ENCODE measurements at regions not wholly inside any gene's neighbourhood (a gene's known extent, or its start where the extent isn't known, plus 50 kb on each side); places are given as distances from the start of the nearest gene placed in this dataset.
"Not testable (repeated sequence)": the region's sequence is repeated elsewhere in the genome, so short reads cannot be mapped to it uniquely, and the experiment has no call there.

DNA sequence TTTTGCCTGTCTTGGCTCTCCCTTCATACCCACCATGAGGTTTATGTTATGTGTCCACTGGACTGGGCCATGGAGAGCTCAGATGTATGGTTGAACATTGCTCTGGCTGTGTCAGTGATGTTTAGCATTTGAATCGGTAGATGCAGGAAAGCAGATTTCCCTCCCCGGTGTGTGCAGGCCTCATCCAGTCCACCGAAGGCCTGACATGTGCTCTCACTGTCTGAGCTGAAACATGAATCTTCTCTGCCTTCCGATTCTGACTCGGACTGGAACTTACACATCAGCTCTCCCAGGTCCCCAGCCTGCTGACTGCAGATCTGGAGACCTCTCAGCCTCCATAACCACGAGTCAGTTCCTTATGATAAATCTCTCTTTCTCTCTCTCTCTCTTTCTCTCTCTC lies 72.4 kb upstream of the SLC66A3 start:
- FAIRE-seq (no peak), DNase-seq (ENCODE audit: insufficient read length, low spot score) (no peak)
- no peak for TF ChIP-seq TAF1 (IDR thresholded peaks at IDR 0.05; ENCODE audit: low read depth, low read length)
- no peak for TF ChIP-seq SPI1 (IDR thresholded peaks at IDR 0.05; ENCODE audit: low read depth, low read length)
- no peak for TF ChIP-seq POU2F2 (IDR thresholded peaks at IDR 0.05; ENCODE audit: low read depth, low read length)
- TF ChIP-seq PAX5 (IDR thresholded peaks at IDR 0.05; ENCODE audit: insufficient read depth, low read length, severe bottlenecking): no peak
- no peak for TF ChIP-seq POLR2A (IDR thresholded peaks at IDR 0.05; ENCODE audit: low read depth, low read length)
- TF ChIP-seq POLR2AphosphoS5 (IDR thresholded peaks at IDR 0.05; ENCODE audit: low read depth, low read length): no peak

DNA sequence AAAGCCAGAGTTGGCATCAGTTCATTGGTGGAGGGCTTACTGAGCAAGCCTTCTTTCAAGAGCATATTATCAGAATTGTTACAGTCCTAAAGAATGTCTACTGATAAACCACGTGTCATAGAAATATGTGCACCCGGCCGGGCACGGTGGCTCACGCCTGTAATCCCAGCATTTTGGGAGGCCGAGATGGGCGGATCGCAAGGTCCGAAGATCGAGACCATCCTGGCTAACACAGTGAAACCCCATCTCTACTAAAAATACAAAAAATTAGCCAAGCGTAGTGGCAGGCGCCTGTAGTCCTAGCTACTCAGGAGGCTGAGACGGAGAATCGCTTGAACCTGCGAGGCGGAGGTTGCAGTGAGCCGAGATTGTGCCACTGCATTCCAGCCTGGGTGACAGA lies 66.4 kb upstream of the SLC66A3 start:
- not testable (repeated sequence) for FAIRE-seq

DNA sequence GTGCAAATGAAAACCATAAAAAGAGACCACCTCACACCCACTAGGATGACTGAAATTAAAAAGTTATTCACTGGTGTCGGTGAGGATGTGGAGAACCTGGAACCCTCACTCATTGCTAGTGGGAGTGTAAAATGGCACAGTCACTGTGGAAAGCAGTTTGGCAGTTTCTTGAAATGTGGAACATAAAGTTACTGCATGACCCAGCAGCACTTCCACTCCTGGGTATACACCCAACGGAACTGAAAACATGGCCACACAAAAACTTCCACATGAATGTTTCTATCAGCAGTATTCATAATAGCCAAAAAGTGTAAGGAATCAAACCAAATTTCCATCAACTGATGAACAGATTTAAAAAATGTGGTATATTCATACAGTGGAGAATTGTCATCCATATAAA lies 65.1 kb upstream of the SLC66A3 start:
- TF ChIP-seq POLR2A (IDR thresholded peaks at IDR 0.05; ENCODE audit: low read depth, low read length): no peak
- TF ChIP-seq POU2F2 (IDR thresholded peaks at IDR 0.05; ENCODE audit: low read depth, low read length): no peak
- no peak for TF ChIP-seq SPI1 (IDR thresholded peaks at IDR 0.05; ENCODE audit: low read depth, low read length)
- no peak for TF ChIP-seq PAX5 (IDR thresholded peaks at IDR 0.05; ENCODE audit: insufficient read depth, low read length, severe bottlenecking)
- TF ChIP-seq POLR2AphosphoS5 (IDR thresholded peaks at IDR 0.05; ENCODE audit: low read depth, low read length): no peak
- TF ChIP-seq TAF1 (IDR thresholded peaks at IDR 0.05; ENCODE audit: low read depth, low read length): no peak
- DNase-seq (ENCODE audit: insufficient read length, low spot score) (no peak), FAIRE-seq (no peak)

More for the DNA sequence above, 66.4 kb upstream of the SLC66A3 start:
- not testable (repeated sequence) for DNase-seq (ENCODE audit: insufficient read length, low spot score)

DNA sequence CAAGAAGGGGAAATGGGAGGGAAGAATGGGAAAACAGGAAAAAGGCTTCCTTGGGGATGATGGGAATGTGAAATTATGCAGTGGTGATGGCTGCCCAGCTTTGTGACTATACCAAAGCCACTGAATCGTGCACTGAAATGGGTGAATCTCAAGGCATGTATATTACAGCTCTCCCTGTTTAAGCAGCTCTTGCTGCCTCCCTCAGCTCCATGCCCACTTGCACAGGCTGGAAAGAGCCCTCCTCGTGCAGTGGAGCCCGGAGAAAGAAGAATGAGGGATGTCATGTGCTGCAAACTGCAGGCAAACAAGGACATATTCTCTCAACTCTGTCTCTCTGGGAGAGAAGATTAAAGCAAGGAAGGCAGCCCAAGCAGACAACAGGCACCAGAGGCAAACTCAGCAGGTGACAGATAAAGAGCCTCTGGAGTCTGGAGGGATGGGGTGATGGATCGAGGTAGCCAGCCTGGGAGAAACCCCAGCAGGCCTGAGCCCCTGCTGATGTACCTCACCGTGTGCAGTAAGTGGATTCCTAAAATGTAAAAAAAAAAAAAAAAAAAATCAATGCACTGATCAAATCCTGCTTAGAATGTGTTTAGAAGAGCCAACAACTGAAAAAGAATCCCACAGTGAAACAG lies 62.4 kb upstream of the SLC66A3 start:
- TF ChIP-seq SPI1 (IDR thresholded peaks at IDR 0.05; ENCODE audit: low read depth, low read length) (no peak), POLR2A (IDR thresholded peaks at IDR 0.05; ENCODE audit: low read depth, low read length) (no peak), PAX5 (IDR thresholded peaks at IDR 0.05; ENCODE audit: insufficient read depth, low read length, severe bottlenecking) (no peak), POLR2AphosphoS5 (IDR thresholded peaks at IDR 0.05; ENCODE audit: low read depth, low read length) (no peak), POU2F2 (IDR thresholded peaks at IDR 0.05; ENCODE audit: low read depth, low read length) (no peak), TAF1 (IDR thresholded peaks at IDR 0.05; ENCODE audit: low read depth, low read length) (no peak)
- DNase-seq (ENCODE audit: insufficient read length, low spot score) (no peak), FAIRE-seq (no peak)

DNA sequence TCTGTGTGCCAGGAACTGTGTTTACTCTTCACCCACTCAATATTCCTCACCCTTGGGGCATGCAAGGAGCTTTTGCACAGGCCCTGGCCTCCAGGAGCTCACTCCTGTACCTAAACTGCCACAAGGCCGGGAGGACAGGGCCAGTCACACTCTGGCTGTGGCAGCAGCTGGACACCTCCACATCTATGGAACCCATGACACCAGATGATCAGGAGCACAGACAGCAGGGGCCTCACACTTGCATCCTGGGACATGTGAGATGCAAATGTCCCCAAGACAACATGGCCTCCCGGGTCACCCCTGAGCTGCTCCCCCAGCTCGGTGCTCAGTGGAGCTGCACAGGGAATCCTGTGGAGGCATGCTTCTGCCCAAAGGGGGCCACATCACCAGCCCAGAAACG lies 61.8 kb upstream of the SLC66A3 start:
- no peak for TF ChIP-seq SPI1 (IDR thresholded peaks at IDR 0.05; ENCODE audit: low read depth, low read length)
- no peak for TF ChIP-seq POU2F2 (IDR thresholded peaks at IDR 0.05; ENCODE audit: low read depth, low read length)
- no peak for TF ChIP-seq TAF1 (IDR thresholded peaks at IDR 0.05; ENCODE audit: low read depth, low read length)
- no peak for TF ChIP-seq POLR2AphosphoS5 (IDR thresholded peaks at IDR 0.05; ENCODE audit: low read depth, low read length)
- TF ChIP-seq POLR2A (IDR thresholded peaks at IDR 0.05; ENCODE audit: low read depth, low read length): no peak
- no peak for TF ChIP-seq PAX5 (IDR thresholded peaks at IDR 0.05; ENCODE audit: insufficient read depth, low read length, severe bottlenecking)
- DNase-seq (ENCODE audit: insufficient read length, low spot score) (no peak), FAIRE-seq (no peak)

DNA sequence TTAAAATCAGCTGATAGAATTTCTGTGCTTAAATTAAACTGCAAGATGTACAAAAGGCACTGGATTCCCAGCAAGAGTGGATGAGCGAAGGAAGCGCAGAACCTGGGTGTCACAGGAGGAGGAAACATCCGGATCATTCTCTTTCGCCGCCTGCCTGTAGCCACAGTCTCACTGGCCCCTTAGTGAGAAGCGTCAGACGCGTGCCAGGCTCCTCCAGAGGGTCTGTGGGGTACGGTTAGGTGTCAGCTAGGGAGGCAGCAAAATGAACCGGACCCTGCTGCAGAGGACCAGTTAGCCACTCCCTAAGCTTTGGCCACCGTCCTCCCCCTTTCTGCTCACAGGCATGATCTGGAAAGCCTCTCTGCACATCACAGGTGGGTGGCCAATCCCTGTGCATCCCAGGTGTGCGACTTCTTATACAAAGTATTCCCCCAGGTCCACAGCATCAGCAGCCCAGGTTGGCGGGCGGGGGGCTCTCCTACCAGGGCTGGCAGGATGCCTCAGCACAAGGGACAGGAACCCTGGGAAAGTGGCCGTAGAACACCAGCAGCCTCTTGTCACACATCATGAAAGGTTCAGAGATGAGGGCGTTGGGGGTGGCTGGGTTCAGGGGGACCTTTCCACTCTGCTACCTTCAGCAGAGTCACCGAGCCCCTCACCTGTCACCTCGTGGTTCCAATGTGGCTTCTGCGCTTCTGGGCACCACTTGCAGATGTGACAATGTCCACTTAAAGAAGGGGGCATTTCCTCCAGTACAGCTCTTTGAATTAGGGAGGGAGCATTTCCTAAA lies 61.1 kb upstream of the SLC66A3 start:
- no peak for TF ChIP-seq TAF1 (IDR thresholded peaks at IDR 0.05; ENCODE audit: low read depth, low read length)
- no peak for TF ChIP-seq POLR2A (IDR thresholded peaks at IDR 0.05; ENCODE audit: low read depth, low read length)
- TF ChIP-seq PAX5 (IDR thresholded peaks at IDR 0.05; ENCODE audit: insufficient read depth, low read length, severe bottlenecking): no peak
- TF ChIP-seq SPI1 (IDR thresholded peaks at IDR 0.05; ENCODE audit: low read depth, low read length): no peak
- DNase-seq (ENCODE audit: insufficient read length, low spot score) (no peak), FAIRE-seq (no peak)

DNA sequence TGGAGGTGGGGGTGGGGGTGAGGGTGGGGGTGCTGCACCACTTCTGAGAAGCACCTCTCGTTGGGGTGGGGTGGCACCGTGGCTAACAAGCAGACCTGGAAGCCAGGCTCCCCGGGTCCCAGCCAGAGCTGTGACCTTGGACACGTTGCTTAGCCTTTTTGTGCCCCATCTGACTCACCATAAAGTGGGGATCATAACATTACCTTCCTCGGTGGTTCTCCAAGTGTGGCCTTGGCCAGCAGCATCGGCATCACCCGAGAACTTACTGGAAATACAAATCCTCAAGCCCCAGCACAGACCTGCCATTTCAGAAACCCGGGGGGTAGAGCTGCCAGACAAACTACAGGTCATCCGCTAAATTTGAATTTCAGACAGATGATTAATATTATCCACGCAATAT lies 58.7 kb upstream of the SLC66A3 start:
- DNase-seq (ENCODE audit: insufficient read length, low spot score) (no peak), FAIRE-seq (no peak)
- no peak for TF ChIP-seq POU2F2 (IDR thresholded peaks at IDR 0.05; ENCODE audit: low read depth, low read length)
- TF ChIP-seq TAF1 (IDR thresholded peaks at IDR 0.05; ENCODE audit: low read depth, low read length): no peak
- TF ChIP-seq PAX5 (IDR thresholded peaks at IDR 0.05; ENCODE audit: insufficient read depth, low read length, severe bottlenecking): no peak
- no peak for TF ChIP-seq SPI1 (IDR thresholded peaks at IDR 0.05; ENCODE audit: low read depth, low read length)
- no peak for TF ChIP-seq POLR2AphosphoS5 (IDR thresholded peaks at IDR 0.05; ENCODE audit: low read depth, low read length)
- TF ChIP-seq POLR2A (IDR thresholded peaks at IDR 0.05; ENCODE audit: low read depth, low read length): no peak

DNA sequence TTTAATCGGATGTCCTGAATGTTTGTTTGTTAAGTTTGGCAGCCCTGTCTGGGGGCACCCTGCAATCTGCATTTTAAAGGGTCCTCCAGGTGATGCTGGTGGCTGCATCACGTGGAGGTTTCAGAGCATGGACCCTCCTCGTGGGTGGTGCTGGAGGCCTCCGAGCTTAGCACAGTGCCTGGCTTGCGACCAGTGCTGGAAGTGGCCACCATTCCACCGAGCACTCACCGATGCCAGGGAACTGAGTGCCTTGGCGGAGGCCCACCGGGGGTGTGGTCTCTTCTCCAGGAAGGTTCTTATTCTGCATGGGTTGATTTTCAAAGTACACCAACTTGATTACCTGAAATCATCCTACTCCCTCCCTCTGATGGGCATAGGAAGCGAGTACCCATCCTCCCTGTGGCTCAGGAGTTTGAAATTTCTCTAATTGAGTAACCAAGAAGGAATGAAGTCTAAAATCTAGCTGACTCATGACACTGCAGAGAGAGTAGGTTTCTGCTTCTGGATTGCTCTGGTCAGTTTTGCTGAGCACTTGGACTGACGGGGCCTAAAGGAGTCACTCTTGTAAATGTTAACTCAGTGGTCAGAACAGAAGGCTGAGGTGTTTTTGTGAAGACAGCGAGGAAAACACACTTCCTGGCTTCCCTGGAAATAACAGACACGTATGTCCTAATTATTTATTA lies 58.1 kb upstream of the SLC66A3 start:
- TF ChIP-seq POLR2A (IDR thresholded peaks at IDR 0.05; ENCODE audit: low read depth, low read length): no peak
- TF ChIP-seq POLR2AphosphoS5 (IDR thresholded peaks at IDR 0.05; ENCODE audit: low read depth, low read length): no peak
- no peak for TF ChIP-seq SPI1 (IDR thresholded peaks at IDR 0.05; ENCODE audit: low read depth, low read length)
- TF ChIP-seq PAX5 (IDR thresholded peaks at IDR 0.05; ENCODE audit: insufficient read depth, low read length, severe bottlenecking): no peak
- no peak for TF ChIP-seq POU2F2 (IDR thresholded peaks at IDR 0.05; ENCODE audit: low read depth, low read length)
- TF ChIP-seq TAF1 (IDR thresholded peaks at IDR 0.05; ENCODE audit: low read depth, low read length): no peak
- DNase-seq (ENCODE audit: insufficient read length, low spot score) (no peak), FAIRE-seq (no peak)

DNA sequence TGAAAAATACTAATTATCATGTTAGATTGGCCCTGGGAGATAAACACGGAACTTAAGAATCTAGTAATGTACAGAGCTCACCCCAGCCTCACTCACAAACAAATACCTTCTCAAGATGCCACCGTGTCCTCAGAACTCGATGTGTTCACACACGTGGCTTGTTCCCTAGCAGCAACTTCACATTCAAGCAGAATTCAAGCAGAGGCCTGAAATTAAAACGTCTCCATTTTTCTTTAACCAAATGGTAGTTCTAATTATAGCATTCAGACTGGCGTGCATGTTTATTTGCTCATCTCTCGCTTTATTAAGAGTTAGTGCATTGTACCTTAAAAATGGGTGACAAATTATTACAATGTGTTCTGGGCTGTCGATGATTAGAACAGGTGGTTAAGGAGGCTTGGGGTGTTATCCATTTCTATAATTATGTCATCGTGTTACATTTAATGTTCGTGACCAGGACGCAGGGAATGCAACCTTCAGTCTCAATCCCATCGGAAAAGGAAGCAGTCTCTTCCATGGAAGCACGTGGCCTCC lies 57.3 kb upstream of the SLC66A3 start:
- DNase-seq (ENCODE audit: insufficient read length, low spot score): no peak
- TF ChIP-seq POU2F2 (IDR thresholded peaks at IDR 0.05; ENCODE audit: low read depth, low read length) (no peak), POLR2A (IDR thresholded peaks at IDR 0.05; ENCODE audit: low read depth, low read length) (no peak), TAF1 (IDR thresholded peaks at IDR 0.05; ENCODE audit: low read depth, low read length) (no peak), POLR2AphosphoS5 (IDR thresholded peaks at IDR 0.05; ENCODE audit: low read depth, low read length) (no peak), PAX5 (IDR thresholded peaks at IDR 0.05; ENCODE audit: insufficient read depth, low read length, severe bottlenecking) (no peak), SPI1 (IDR thresholded peaks at IDR 0.05; ENCODE audit: low read depth, low read length) (no peak)
- no peak for FAIRE-seq
